GM19395 (cell line): ENCODE measurements at regions not wholly inside any gene's neighbourhood (a gene's known extent, or its start where the extent isn't known, plus 50 kb on each side); places are given as distances from the start of the nearest gene placed in this dataset.
"Not testable (repeated sequence)": the region's sequence is repeated elsewhere in the genome, so short reads cannot be mapped to it uniquely, and the experiment has no call there.

Source experiments
- ATAC-seq: cut with Tn5 transposase; IDR thresholded peaks from one replicate; pipeline ENCODE4 v1.9.1; 2021; ENCODE audit warnings: mild to moderate bottlenecking, moderate library complexity; ENCODE audit not compliant: unreplicated experiment

DNA sequence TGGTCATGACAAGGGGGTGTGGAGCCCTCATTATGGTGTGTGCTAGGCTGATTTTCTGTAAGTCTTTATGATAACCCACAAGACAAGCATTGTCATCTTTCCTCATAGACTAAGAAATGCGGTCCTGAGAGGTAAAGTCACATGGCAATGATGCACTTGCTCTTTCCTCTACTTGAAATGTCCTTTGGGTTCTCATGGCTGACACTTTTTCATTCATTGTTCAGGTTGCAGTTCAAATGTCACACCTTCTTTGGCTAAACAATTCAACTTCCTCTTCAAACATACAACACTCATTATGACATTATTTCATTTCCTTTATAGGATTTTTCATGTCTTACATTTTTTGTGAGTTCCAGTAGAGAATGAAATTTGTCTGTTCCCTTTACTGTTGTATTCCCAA, 323.6 kb upstream of the PRR16 start:
- ATAC-seq = no peak

DNA sequence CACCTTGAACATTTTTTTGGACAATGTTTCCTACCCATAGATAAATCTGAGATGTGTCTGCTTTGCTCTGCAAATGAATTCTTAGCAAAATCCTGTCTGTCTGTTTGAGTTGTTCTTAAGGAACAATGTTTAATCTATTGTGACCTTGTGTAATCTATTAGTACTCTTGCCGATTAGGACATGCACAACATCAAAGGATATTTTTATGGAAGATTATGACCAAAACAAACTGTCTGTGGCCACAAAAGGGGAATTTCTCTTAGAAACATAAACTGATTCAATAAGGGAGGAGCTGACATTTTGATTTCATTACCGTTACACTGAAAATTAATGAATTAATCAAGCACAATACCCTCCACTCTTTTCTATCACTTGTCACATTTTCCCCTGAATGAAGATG, 323.0 kb upstream of the PRR16 start:
- no peak for ATAC-seq

DNA sequence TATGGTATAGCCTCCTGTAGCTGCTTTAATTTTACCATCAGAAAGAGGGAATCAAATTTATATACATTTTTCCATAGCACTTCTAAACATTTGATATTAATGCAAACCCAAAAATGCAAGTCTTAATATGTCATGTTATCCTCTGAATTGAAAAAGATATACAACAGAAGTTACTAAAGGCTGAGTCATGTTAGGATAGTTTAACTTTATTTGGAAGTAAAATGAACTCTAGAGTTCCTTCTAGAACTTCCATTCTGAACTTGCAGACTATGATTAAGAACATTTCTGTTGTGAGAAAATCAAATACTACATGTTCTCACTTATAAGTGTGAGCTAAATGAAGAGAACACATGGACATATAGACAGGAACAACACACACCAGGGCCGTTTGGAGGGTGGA, 317.3 kb upstream of the PRR16 start:
- no peak for ATAC-seq

DNA sequence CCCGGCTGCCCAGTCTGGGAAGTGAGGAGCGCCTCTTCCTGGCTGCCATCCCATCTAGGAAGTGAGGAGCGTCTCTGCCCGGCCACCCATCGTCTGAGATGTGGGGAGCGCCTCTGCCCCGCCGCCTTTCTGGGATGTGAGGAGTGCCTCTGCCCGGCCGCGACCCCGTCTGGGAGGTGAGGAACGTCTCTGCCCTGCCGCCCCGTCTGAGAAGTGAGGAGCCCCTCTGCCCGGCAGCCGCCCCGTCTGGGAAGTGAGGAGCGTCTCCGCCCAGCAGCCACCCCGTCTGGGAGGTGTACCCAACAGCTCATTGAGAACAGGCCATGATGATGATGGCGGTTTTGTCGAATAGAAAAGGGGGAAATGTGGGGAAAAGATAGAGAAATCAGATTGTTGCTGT, 316.2 kb upstream of the PRR16 start:
- not testable (repeated sequence) for ATAC-seq

DNA sequence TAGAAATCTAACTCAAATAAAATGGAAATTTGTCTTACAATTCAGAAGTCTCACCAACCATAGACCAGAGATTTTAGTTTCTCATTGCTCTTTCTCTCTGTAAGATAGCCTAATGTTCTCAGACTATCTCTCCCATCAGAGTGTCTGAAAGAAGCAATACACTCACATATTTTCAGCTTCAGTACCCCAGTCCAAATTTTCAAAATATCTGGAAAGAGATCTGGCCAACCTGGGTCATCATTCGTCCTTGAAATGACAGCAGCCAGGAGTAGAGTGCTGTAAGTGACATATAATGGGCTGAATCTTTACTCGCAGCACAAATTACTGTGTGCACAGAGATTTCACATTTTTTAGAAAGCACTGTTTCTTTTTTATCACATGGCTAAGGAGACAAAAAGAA, 313.3 kb upstream of the PRR16 start:
- no peak for ATAC-seq

- no peak for ATAC-seq
Observed at GRCh38 chr5:120151181-120151580, 312.9 kb upstream of the PRR16 start.

- ATAC-seq = no peak
Observed at GRCh38 chr5:120151825-120152224, 312.3 kb upstream of the PRR16 start.

DNA sequence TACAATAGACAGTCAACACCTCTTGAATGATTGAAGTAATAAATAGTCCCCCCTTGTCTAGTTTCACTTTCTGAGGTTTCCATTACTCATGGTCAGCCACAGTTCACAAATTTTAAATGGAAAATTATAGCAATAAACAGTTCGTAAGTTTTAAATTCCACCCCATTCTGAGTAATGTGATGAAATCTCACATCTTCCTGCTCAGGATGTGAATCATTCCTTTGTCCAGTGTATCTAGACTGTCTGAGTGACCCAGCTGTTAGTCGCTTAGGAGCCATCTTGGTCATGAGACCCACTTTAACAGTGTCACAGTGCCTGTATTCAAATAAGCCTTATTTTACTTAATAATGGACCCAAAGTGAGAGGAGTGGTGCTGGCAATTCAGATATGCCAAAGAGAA, 311.6 kb upstream of the PRR16 start:
- no peak for ATAC-seq

- no peak for ATAC-seq
Observed at GRCh38 chr5:120152931-120153330, 311.2 kb upstream of the PRR16 start.

DNA sequence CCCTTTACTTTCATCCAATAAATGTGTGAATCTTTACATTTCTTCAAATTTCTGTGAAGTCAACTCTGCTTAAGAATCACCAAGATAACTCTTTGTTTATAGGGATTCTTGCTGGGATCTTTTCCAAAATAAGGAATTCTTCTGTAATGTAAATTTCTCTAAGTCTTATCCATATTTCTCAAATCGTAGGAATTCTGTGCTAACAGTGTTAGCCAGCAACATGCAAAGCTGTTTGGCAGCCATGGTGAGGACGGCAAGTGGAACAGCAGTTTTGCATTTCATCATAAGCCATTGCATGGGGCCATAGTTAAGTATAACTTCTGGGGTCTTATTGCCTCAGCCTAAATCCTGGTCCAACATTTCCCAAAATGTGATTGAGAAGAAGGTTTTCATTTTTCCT, 310.5 kb upstream of the PRR16 start:
- no peak for ATAC-seq

- no peak for ATAC-seq
Observed at GRCh38 chr5:120155873-120156272, 308.2 kb upstream of the PRR16 start.

- ATAC-seq = no peak
Observed at GRCh38 chr5:120158211-120158610, 305.9 kb upstream of the PRR16 start.

DNA sequence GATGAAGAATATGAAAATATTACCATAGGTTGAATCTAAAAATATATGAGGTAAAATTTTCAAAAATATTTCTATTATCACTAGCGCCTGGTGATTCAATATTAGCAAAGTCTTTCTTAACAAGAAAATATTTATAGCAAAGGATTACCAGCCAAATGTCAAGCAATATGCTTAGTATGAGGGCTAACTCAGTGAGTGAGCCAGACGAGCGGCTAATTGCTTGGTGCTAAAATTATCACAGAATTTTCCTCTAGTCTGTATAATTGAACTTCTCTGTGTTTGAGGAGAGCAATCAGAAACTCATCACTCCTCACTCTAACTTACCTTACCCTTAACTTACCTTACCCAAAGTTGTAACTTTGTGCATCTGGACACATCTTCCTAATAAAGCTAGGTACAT, 304.9 kb upstream of the PRR16 start:
- ATAC-seq = no peak

DNA sequence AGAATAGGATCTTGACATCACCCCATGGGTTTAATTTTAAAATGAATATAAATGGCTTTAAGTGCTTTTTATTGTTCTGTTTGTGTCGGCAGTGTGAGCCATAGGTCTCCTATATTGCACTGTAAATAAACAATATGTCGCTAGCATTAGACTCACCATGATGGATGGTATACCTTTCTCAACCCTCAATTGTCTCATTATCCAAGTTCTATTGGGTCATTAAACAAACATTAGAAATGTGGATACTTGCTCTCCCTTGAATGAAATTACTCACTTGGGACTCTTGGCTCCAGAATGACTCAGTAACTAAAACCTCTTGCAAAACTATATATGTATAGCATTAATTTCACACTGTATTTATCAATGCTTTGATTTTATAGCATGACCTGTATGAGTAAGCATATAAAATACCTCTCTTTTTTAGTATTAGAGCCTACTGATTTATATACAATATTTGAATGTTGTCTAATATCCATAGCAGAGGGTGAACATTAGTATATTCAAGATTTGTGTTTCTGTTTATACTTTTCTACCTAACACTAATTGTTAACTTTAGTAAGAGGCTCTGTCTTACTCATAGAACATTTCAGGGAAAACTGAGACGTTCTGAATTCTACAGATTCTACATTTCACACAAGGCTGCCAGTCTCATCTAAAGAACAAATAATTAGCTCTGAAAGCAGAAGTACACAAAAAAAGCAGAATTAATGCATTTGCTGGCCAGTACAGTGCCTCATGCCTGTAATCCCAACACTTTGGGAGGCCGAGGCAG, 303.8 kb upstream of the PRR16 start:
- no peak for ATAC-seq

DNA sequence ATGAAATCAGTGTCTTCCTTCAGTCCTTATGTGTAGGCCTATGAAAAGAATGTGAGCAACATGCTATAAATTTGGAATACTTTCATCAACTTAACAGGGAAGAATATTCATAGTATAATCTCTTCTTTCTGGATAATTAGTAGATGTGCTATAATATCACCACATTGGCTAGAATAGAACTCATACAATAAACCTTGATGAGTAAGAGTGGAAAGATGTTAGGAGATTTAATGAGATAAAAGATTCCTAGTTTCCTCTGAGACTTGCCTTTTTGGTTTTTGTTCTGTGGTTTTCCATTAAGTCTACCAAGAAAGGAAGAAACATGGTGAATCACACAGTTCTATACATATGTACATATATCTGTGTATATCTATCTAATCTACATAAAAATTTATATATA, 301.8 kb upstream of the PRR16 start:
- ATAC-seq = no peak

GRCh38 chr5:120164037-120164436, 300.1 kb upstream of the PRR16 start:
- no peak for ATAC-seq

DNA sequence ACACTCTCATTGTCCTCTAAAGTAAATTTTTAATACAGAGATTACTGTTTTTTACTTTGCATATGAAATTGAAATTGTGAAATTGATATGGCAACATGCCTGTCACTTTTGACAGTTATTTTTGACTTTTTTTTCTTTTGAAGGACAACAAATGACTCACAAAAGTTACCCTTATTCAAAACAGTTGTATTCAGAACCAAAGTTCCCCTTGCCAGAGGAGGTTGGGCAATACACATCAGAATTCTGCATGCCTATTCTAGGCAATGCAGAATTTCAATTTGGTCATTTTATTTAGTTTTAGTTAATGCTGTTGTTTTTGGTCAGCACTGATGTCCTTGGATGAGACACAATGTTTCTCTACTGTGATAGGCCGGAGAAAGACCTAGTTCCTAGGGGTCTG, 299.1 kb upstream of the PRR16 start:
- ATAC-seq = no peak

DNA sequence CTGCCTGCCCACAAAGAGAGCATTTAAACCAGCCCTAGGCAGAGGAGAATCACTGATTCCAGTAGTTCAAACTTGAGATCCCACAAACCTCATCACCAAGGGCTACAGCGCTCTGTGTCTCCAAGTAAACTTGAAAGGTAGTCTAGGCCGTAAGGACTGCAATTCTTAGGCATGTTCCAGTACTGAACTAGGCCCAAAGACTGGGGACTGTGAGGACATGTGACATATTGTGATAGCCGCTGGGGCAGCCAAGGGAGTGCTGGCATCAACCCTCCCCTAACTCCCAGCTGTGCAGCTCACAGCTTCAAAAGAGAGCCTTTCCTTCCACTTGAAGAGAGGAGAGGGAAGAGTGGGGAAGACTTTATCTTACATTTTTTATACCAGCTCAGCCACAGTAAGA, 291.0 kb upstream of the PRR16 start:
- ATAC-seq = no peak

DNA sequence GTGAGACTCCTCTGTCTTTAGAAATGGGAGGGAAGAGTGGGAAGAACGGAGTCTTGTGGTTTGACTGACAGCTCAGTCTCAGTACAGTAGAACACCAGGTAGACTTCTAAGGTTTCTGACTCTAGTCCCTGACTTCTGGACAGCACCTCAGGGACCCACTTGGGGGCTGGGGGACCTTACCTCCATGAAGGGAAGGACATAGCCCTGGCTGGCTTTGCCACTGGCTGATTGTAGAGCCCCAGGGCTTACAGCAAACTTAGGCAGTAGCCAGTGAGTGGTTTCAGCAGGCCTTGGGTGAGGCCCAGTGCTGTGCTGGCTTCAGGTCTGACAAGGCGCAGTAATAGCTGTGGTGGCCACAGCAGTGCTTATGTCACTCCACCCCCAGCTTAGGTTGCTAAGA, 290.0 kb upstream of the PRR16 start:
- no peak for ATAC-seq

- ATAC-seq = not testable (repeated sequence)
Observed at GRCh38 chr5:120181238-120181637, 282.9 kb upstream of the PRR16 start.

- not testable (repeated sequence) for ATAC-seq
Observed at GRCh38 chr5:120194650-120195049, 269.4 kb upstream of the PRR16 start.

- no peak for ATAC-seq
Observed at GRCh38 chr5:120199559-120199958, 264.5 kb upstream of the PRR16 start.

DNA sequence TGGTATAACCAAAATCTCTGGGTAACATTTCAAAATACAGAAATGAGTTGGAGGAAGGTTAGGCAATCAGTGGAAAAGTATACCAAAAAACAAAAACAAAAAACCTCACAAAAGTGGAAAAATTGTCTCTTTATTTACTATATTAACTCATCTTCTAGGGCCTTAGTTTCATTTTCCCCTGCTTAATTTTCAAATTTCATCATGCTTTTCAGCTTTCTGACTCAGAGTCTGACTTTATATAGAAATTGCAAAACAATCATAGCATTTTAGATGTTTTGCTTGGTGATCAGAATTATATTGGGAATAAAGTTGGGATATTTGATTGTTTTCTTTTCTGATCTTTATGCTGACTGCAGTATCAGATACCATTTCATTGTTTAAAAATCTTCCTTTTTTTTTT, 257.0 kb upstream of the PRR16 start:
- no peak for ATAC-seq
